HG02571 (cell line): ENCODE measurements at regions not wholly inside any gene's neighbourhood (a gene's known extent, or its start where the extent isn't known, plus 50 kb on each side); places are given as distances from the start of the nearest gene placed in this dataset.
"Not testable (repeated sequence)": the region's sequence is repeated elsewhere in the genome, so short reads cannot be mapped to it uniquely, and the experiment has no call there.

Experiments used
- ATAC-seq: cut with Tn5 transposase; IDR thresholded peaks from one replicate; pipeline ENCODE4 v1.9.1; 2021; ENCODE audit warnings: mild to moderate bottlenecking, moderate library complexity; ENCODE audit not compliant: unreplicated experiment

DNA sequence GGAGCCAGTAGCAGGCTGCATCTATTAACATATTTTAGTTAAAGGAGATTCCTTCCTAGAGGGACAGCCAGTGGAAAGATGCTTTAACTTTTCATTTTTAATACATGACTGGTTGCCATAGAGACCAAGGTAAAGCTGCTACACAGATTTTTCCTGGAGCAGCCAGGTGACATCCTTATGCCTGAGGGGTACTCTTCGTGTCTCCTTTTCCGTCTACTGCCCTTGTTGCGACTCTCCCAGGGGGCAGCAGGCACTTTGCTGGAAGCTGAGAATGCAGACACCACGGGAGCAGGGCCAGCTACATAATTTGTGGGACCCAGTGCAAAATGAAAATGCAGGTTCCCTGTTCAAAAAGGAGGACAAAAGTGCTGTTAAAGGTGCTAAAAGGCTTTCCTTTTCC, 340.4 kb downstream of the CEP170 start:
- ATAC-seq: not testable (repeated sequence)

DNA sequence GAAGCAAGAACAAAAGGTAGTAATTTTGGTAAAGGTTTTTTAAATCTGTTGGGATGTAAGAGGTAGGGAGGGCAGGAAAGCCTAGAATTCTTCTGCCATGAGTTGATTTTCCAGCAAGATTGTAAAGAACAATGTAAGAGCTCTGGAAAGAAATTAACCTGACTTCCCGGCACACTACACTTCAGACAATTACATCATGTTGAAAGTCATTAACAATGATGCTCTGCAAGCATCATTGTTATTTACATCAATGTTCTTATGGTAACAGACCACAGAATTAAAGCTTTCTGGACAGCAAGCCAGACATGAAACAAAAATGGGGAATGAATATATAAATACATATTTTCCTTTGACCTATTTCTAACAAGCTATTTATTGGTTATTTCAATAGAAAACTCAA, 342.2 kb downstream of the CEP170 start:
- not testable (repeated sequence) for ATAC-seq

DNA sequence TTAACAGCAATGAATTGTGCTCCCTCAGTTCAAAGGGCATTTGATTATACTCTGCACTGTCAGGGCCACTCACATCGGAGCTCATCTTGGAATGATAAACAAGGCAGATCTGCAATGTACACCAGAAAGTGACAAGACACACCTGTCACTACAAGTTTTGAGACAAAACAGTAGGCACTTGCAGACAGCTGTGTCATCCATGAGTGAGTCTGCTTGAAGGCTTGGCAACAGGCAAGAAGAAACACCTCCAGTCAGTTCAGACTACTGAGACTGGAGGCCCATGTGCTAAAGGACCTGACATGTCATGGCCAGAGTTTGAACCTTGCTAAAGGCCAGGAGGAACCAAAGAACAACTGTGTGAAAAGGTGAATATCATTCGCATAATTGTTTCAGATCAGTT, 354.5 kb downstream of the CEP170 start:
- ATAC-seq: not testable (repeated sequence)

DNA sequence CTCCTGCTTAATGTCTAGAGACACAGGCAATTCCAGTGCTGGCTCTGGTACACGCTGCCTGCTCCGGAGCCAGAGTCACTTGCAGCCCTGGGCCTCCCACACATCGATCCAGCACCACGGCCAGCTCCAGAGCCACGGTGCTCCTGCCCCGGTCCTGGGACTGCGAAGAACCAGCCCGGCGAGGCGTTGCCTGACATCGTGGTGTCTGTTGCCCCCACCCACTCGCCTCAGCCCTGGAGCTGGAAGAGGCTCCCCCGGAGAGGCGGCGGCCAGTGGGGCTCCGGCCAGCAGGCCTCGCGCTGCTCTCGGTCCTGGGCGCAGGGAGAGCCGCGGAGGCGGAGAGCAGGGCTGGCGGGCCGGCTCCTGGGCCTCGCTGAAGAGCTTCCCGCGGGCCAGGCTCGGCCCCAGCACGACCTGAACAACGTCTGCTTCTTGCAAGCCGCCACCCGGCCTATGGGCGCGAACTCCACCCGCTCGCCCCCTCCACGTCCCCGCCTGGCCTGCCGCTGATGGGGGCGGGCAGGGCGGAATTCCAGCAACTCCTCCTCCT, 364.8 kb downstream of the CEP170 start:
- ATAC-seq: no peak

DNA sequence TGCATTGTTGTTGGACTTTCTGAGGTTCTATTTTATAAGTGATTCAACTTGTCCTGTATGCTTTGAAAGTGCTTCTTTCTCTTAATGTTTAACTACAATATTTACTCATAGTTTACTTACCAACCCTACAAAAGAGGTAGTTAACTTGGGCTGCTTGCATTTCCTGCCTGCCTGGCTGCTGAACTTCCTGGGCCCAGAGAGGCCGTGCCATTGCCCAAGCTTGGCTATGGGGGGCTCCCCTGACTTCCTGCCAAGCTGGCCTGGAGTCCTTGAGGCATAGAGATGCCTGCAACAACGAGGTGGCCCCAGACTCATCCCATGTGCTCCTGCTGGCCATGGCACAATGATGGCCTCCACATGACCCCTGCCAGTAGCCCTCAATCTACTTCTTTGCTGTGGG, 361.6 kb upstream of the PLD5 start:
- ATAC-seq: no peak

DNA sequence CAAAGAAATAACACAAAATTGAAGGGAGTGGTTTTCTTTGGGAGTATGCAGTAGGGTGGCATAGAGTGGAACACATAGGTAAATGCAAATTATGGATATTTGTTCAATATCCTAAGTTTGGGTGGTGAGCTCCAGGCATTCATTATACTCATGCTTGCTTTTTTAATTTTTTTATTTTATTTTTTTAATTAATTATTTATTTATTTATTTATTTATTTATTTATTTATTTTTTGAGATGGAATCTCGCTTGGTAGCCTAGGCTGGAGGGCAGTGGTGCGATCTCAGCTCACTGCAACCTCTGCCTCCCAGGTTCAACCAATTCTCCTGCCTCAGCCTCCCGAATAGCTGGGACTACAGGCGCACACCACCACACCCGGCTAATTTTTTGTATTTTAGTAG, 355.5 kb upstream of the PLD5 start:
- ATAC-seq: not testable (repeated sequence)

DNA sequence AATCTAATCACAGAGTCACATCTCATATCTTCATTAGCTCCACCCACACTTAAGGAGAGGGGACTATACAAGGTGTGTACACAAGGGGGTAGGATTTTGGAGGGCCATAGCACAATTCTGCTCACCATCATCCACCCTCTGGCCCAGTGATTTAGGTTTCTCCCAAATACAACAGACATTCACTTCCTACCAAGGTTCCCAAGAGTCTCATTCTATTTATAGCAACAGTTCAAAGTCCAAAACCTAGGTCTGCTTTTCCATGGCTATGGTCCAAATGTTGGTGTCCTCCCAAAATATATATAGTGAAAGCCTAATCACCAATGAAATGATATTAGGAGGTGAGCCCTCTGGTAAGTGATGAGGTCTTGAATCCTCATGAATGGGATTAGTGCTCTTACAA, 353.2 kb upstream of the PLD5 start:
- ATAC-seq: no peak

DNA sequence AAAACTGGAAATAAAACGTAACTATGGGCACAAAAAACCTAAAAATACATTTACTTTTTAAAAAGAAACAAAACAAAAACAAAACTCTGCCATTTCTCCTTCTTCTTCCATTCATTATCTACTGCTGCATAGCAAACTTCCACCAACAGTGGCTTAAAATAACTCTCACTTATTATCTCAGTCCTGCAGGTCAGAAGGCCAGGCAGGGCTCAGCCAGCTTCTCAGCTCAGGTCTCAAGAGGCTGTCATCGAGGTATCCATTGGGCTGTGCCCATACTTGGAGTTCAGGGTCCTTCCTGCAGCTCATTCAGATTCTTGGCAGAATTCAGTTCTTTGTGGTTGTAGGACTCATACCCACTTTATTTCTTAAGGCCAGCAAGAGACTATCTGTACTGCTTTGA, 352.7 kb upstream of the PLD5 start:
- ATAC-seq: no peak

DNA sequence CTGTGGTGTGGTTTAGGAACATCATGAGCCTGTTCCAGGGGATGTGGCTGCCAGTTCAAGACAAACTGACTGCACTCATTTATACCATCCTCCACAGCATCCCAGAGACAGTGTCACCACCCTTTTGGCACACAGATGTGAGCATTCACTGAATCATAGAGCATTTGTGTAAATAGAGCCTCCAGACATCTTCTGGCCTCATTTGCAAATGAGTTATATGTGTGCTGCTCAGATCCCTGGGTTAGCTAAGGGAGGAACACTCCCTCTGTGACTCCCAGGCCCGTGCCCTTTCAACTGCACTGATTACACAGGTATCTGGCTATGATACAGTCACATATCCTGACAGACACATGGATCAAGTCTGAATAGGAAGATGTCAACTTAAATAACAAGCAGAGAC, 351.5 kb upstream of the PLD5 start:
- no peak for ATAC-seq

DNA sequence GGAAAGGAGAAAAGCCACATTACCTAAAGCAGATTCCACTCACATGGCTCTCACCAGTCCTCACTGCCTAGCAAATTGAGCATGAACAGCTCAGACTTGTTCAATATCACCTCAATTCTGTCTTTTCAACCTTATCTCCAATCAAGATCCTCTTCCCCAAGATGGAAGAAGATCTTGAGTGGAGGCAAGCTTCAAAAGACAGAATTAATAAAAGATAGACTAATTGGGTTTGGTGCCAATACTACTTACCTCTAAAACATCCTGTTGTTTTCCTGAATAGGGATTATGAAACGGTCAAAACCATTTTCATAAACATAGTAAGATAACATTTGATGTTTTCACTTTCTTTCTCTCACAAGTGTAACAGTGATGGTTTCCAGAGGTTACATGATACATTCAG, 349.2 kb upstream of the PLD5 start:
- ATAC-seq: no peak

DNA sequence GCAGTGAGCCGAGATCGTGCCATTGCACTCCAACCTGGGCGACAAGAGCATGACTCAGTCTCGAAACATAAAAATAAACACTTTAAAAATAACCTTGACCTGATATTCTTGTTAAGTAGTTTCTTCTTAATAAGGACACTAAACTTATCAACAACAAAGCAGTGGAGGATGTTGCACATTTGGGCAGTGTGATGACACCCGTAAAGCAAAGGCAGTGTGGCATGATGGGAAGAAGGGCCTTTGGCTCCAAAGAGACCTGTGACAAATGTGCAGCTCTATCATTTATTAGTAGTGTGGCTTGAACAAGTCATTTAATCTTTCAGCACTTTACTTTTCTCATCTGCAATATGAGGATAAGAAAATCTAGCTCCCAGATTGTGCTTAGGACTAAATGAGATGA, 348.0 kb upstream of the PLD5 start:
- no peak for ATAC-seq

DNA sequence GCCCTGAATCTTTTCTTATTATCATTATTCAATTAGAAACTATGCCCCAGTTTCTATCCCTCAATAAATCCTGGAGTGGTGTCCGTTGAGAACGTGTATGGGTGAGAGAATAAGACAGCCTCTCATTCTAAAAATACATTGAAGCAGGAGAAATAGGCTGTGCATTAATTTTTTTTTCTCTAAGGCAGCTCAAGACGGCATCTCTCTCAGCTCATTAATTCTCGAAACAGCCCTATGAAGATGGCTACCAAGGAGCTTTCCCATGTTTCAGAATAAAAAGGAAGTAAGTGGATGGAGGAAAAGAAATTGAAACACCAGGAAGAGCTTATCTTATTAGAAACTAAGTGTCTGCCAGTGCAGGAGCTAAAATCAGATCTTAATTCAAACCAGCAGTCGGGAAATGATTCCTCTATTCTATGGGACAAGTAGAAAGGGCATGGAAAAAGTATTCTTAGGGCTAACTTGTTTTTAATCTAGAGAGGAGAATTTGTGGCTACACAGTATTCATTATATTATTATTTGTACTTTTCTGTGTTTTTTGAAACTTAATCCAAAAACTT, 347.1 kb upstream of the PLD5 start:
- no peak for ATAC-seq

DNA sequence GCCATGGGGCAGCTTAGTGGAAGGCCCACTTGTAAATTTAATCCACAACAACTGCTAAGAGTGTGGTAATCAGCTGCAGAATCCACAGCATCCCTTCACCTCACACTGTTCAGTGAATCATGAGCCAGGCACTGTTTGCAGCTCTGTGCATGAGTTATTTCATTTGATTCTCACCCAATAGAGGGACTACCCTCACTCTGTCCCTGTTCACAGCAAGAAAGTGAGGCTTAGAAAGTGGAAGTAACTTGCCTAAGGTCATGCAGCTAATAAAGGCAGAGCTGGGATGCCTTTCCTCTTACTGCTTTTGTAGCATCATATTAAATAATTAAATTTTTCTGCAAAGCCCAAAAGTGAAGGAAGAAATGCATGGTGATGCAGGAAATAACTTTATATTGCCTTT, 346.5 kb upstream of the PLD5 start:
- ATAC-seq: no peak

DNA sequence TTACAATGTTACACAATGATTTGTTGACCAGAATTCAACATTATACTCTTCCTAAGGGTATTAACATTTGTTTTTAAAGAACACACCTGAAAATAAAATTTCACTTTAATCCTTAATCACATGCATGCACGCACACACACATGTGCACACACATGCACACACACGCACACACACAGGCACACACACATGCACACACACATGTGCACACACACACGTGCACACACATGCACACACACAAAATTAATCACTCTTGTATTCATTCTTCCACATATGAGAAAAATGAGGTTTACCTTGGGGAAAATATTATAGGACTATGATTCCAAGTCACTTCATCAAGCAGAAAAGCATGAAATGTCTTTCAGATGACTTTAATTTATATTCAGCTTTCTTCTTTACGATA, 331.8 kb upstream of the PLD5 start:
- ATAC-seq: no peak

DNA sequence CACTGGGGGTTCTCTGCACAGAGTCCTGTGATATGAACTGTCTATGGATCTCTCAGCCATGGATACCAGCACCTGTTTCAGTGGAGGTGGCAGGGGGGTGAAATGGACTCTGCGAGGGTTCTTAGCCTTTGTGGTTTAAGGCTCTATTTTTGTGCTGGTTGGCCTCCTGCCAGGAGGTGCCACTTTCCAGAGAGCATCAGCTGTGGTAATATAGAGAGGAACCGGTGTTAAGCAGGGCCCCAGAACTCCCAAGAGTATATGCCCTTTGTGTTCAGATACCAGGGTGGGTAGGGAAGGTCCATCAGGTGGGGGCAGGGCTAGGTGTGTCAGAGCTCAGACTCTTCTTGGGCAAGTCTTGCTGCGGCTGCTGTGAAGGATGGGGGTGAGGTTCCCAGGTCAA, 330.0 kb upstream of the PLD5 start:
- ATAC-seq: no peak

DNA sequence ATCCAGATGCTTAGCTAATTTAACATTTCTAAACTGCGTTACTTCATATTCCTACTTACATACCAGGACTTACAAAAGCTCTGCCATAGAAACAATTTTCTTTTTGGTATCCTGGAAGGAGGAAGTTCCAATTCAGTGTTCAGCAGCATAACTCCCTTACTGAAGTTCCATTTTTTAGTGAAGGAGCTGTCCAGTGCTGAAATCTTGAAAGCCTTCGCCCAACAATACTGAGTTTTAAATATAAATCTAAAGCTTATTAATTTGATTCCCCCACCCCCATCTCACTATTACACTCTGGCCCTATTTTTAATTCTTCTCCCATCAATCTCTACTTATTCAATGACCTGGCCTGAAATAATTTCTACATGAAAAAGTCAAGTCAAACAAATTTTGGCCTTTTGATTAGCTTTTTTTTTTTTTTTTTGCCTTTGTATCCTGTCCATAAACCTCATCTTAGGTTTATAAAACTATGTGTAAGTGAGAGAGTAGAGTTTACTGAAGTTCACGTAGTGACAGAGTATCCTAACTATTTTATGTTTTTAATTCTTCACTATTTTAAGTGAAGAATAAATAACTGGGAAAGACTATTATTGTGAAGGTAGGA, 323.0 kb upstream of the PLD5 start:
- ATAC-seq: no peak

DNA sequence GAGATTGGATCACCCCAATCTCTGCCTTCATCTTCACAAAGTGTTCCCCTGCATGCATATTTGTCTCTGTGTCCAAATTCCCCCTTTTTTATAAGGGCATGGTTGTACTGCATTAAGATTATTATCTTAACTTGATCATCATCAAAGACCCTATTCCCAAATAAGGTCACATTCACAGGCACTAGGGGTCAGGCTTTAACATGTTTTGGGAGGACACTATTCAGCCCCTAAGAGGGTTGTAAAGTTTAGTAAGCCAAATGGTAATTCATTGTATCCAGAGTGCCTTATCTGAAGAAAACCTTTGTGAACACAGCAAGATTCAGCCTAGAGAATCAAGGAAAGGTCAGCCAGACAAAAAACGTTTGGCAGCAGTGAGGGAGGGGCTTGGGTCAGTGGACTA, 317.6 kb upstream of the PLD5 start:
- ATAC-seq: no peak

DNA sequence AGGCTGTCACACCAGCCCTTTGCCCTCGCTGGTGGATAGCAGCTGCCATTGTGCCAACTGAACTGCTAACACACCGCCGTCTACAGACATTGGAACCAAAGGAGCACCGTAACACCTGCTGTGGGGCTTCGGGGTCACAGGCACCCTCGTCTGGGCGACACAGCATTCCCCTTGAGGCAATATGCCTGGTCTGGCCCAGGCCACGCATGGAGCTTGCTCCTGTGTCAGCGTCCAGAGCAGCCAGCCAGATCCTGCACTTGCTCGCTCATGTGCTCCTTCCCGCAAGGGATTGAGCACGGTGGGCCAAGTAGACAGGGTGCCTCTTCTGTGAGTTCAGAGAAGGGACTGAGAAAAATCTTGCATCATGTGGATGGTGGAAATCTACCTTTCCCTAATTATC, 314.6 kb upstream of the PLD5 start:
- ATAC-seq: no peak

DNA sequence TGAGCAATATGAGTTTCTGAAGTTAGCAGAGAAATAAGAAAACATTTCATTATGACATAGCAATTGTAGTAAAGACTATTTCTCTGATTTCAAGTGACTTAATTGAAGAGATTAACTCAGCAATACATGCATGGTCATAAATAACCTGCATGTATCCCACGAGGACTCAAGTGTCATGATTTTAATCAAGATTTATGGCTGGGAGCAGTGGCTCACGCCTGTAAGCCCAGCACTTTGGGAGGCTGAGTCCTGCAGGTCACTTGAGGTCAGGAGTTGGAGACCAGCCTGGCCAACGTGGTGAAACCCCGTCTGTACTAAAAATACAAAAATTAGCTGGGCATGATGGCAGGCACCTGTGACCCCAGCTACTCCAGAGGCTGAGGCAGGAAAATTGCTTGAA, 311.9 kb upstream of the PLD5 start:
- ATAC-seq: no peak

DNA sequence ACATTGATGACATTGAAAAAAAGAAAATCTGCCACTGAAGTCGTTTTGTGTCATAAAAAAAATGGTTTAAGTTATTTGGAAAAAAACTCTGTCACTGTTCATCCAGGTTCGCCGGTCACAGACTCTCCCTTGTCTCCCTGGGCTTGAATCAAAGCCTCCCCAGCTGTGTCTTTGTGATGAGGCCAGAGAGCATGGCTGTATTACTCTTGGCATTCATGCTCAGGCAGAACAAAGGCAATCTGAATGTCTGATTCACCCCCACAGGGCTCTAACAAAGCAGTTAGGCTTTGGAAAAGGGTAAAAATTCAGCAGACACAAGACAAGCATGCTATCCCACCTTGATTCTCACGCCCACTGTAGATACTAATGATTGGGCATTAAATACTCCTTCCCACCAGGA, 304.3 kb upstream of the PLD5 start:
- ATAC-seq: no peak

DNA sequence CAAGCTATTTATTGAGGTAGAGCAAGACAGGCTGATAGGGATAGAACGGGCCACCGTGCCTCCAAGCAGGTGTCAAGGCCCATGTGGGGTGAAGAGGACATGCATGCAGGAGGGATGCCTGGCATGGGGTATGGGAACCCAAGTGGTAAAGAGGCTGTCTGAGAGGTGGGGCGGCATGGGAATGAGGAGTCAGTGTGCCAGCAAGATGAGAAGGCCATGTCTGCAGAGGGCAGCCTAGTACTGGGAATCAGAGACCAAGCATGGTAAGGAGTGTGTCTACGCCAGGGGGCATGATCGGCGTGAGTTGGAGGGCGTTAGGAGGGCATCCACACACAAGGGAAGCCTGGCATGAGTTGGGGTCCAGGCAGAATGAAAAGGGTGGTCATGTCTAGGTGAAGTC, 303.7 kb upstream of the PLD5 start:
- no peak for ATAC-seq

DNA sequence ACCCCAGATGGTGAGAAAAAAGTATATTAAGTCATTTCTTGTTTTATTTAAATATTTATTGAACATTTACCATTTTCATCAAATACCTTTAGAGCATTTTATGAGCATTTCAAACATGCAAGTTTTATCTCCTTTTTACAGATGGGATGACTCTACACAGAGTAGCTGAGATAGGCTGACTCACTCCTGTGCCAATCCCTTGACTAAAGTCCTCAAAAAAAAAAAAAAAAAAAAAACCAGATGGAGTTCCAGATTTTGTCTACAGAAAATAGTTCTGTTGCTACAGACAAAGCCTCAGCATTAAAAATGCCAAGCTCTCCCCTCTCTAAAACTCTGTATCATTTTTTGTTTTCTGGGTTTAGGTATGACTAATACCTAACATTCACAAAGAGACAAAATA, 303.0 kb upstream of the PLD5 start:
- ATAC-seq: no peak

DNA sequence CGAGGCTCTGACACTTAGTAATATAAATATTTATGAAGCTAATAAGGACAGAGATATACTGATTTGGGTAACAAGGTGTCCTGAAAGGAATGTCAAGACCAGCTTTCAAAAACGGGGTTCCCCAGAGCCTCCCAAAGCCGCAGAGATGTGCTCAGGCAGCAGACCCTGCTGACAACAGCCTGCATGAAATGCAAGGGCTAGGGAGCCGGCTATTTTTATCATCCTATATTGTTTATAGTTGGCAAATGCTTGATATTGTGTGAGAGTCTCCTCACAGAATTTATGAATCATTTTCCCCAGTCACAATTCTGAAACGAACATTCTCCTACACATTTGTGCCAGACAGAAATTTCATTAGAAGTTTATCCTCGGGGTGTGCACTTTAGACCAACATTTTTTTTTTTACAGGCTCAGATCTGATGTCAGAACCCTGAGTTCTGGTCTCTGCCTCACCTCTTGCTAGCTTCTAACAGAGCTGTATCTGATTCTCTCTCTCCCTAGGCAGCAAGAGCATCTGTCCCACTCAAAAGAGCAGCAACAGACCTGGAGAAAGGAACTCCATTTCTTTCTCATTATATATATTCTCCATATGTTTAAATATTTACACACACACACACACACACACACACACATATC, 302.3 kb upstream of the PLD5 start:
- no peak for ATAC-seq
